AG04449 (cell line): ENCODE measurements at regions not wholly inside any gene's neighbourhood (a gene's known extent, or its start where the extent isn't known, plus 50 kb on each side); places are given as distances from the start of the nearest gene placed in this dataset.

ENCODE experiments used
- CTCF ChIA-PET: fragments of 350-600 bp; formaldehyde crosslinking; extraction: SDS; loops from one replicate; lab custom pipeline; 2021; ENCODE audit warnings: antibody characterized with exemption; lab: Yijun Ruan, JAX
- POLR2A ChIA-PET: fragments of 400-600, 350-600 bp; formaldehyde crosslinking; extraction: SDS; loops from one replicate; lab custom pipeline; 2020; ENCODE audit warnings: antibody characterized with exemption, inconsistent platforms; lab: Yijun Ruan, JAX
- DNase-seq: peaks from one replicate; pipeline ENCODE4 v3.0.0-alpha.2; 2010; ENCODE audit warnings: low read depth, low spot score
- H3K4me3 ChIP-seq: 2 replicates; pipeline ENCODE4 v1.5.1; 2011; ENCODE audit warnings: low read depth, mild to moderate bottlenecking, control low read depth, low read length
- TF ChIP-seq, protein P1 (sequence below): IDR thresholded peaks from one replicate; pipeline ENCODE4 v1.5.1; 2011; ENCODE audit warnings: mild to moderate bottlenecking, moderate library complexity, low read length, control low read depth, inconsistent platforms; ENCODE audit not compliant: insufficient read depth; ENCODE audit errors: missing control alignments

DNA sequence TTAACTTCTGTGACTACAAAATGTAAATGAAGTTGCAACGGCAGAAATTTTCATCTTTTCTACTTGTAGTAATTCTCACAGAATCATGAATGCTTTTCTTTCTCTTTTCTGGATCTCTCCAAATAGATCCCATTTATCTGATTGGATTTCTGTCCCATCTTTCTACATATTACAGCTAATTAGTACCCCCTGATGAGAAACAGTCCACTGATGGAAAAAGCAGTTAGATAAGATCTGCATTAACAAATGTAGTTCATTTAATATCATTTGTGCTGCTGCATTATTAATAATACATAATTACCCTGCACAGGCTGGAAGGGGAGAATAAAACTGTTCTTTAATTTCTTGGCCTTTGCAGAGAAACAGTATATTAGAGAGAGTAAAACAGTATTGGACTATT is 289.3 kb downstream of the TTLL7 start:
- no peak for DNase-seq
- CTCF ChIA-PET = no interaction called here
- TF ChIP-seq, protein P1, sequence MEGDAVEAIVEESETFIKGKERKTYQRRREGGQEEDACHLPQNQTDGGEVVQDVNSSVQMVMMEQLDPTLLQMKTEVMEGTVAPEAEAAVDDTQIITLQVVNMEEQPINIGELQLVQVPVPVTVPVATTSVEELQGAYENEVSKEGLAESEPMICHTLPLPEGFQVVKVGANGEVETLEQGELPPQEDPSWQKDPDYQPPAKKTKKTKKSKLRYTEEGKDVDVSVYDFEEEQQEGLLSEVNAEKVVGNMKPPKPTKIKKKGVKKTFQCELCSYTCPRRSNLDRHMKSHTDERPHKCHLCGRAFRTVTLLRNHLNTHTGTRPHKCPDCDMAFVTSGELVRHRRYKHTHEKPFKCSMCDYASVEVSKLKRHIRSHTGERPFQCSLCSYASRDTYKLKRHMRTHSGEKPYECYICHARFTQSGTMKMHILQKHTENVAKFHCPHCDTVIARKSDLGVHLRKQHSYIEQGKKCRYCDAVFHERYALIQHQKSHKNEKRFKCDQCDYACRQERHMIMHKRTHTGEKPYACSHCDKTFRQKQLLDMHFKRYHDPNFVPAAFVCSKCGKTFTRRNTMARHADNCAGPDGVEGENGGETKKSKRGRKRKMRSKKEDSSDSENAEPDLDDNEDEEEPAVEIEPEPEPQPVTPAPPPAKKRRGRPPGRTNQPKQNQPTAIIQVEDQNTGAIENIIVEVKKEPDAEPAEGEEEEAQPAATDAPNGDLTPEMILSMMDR = no peak
- no peak overlapping the region for H3K4me3 ChIP-seq
- POLR2A ChIA-PET = no interaction called here

DNA sequence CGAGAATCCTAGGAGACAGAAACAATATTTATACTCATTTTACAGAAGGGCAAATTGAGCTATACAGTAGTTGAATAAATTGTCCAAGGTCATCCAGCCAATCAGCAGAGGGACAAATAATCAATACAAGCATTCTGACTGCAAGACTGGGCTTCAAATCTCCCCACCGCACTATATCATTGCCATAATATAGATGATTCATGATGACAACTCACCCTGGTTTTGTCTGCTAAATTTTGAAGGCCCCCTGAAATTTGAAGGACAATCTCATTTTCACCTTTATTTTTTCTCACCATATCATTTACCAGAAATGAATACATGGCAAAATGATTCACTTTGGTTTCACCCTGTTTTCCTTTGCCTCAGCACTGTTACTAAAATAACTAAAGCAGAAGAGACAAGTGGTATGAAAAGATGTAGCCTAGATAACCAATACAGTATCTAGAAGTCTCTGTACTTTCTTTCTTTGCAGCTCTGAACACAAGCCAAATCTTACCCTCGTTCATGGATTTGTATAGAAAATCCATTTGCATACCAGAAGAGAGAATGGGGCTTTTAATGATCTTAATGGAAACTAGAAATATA is 292.5 kb downstream of the TTLL7 start:
- CTCF ChIA-PET = no interaction called here
- DNase-seq = no peak
- no peak overlapping the region for H3K4me3 ChIP-seq
- TF ChIP-seq, protein P1 = no peak
- POLR2A ChIA-PET = no interaction called here

DNA sequence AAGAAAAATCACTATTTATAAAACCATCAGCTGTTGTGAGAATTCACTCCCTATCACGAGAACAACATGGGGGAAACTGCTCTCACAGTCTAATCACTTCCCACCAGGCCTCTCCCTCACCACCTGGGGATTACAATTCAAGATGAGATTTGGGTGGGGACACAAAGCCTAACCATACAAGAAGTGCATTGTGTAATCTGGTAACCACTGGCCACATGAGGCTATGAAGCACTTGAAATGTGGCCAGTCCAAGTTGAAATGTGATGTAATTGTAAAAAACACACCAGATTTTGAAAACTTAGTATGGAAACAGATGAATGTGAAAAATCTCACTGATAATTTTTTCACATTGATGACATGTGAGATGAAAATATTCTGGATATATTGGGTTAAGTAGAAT is 293.8 kb downstream of the TTLL7 start:
- no peak overlapping the region for H3K4me3 ChIP-seq
- no peak for DNase-seq
- TF ChIP-seq, protein P1 = no peak
- CTCF ChIA-PET = no interaction called here
- POLR2A ChIA-PET = no interaction called here

DNA sequence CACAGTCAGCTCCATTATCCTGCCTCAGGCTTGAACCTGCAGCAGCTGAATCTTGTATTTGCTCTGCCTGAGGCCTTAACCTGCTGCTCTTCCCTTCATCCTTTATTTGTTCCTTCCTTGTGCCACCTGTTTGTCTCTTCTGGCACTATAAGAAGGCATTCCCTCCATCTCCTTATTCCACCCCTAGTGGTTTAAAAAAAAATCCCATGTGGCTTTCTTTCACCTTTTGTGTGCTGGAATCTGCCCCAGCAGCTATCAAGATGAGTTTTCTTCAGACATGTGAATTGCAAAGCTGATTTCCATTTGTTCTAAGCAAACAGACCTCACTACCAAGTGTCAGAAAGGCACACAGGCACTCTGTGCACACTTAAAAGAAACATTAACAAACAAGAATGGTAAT is 294.6 kb downstream of the TTLL7 start:
- CTCF ChIA-PET = no interaction called here
- POLR2A ChIA-PET = no interaction called here
- TF ChIP-seq, protein P1 = no peak
- DNase-seq = no peak
- H3K4me3 ChIP-seq = no peak overlapping the region

DNA sequence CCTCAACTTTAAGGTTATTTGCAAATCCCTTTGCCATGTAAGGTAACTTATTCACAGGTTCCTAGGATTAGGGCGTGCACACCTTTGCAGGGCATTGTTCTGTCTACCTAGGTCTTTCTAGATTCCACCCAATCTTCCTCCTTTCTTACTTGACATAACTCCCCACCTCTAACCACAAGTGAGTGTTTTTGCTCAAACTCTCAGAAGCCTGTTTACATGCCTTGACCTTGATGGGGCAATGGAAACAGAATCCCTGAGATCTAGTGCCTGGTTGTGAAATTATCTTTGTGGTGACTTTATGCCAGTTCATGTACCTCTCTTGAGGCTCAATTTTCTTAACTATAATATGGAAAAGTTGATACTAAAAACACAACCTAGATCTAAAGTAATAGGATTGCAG is 296.6 kb downstream of the TTLL7 start:
- ChIA-PET POLR2A (no interaction called here), CTCF (no interaction called here)
- TF ChIP-seq, protein P1 = no peak
- DNase-seq = no peak
- no peak overlapping the region for H3K4me3 ChIP-seq

DNA sequence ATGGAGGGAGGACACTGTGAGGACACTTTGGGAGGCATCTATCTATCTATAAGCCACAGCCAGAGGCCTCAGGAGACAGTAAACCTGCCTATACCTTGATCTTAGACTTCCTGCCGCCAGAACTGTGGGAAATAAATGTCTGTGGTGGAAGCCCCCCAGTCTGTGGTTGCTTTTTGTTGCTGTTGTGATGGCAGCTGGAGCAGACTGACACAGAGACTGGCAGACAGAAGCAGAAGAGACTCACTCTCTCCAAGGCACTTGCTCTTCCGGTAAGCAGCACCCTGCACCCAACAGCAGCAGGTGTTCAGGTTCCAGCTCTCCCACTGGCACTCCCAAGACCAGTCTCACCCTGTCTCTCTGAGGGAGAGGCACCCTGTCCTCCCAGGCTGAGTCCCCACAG is 297.6 kb downstream of the TTLL7 start:
- TF ChIP-seq, protein P1 = no peak
- ChIA-PET POLR2A (no interaction called here), CTCF (no interaction called here)
- H3K4me3 ChIP-seq = no peak overlapping the region
- no peak for DNase-seq
